IMR-90 (cell line): ENCODE measurements at regions not wholly inside any gene's neighbourhood (a gene's known extent, or its start where the extent isn't known, plus 50 kb on each side); places are given as distances from the start of the nearest gene placed in this dataset.
A peak's percentile ranks its signal among the peaks of the same experiment; 100 is the strongest.

Source experiments
- BHLHE40 ChIP-seq: fragments of 150-350 bp; IDR thresholded peaks from 2 replicates; pipeline ENCODE4 v1.6.1; 2016; ENCODE audit warnings: mild to moderate bottlenecking, low read depth, low read length
- CEBPB ChIP-seq: IDR thresholded peaks from 2 replicates; pipeline ENCODE4 v1.6.1; 2012; ENCODE audit warnings: low read depth, low read length, improper control_type of control experiment
- CHD1 ChIP-seq: IDR thresholded peaks from 2 replicates; pipeline ENCODE4 v1.6.1; 2012; ENCODE audit warnings: low read depth, low read length, improper control_type of control experiment
- FOS ChIP-seq: fragments of 150-350 bp; IDR thresholded peaks from 2 replicates; pipeline ENCODE4 v1.6.1; 2016; ENCODE audit warnings: low read depth, low read length
- MAFK ChIP-seq: IDR thresholded peaks from 2 replicates; pipeline ENCODE4 v1.6.1; 2012; ENCODE audit warnings: low read depth, low read length, improper control_type of control experiment
- MAZ ChIP-seq: IDR thresholded peaks from 2 replicates; pipeline ENCODE4 v1.6.1; 2012; ENCODE audit warnings: low read depth, mild to moderate bottlenecking, low read length, improper control_type of control experiment, moderate library complexity, borderline replicate concordance
- MXI1 ChIP-seq: IDR thresholded peaks from 2 replicates; pipeline ENCODE4 v1.6.1; 2012; ENCODE audit warnings: low read depth, mild to moderate bottlenecking, low read length, moderate library complexity, borderline replicate concordance
- NFE2L2 ChIP-seq: fragments of 150-350 bp; IDR thresholded peaks from 2 replicates; pipeline ENCODE4 v1.6.1; 2016; ENCODE audit warnings: low read depth, mild to moderate bottlenecking, low read length
- POLR2A ChIP-seq: IDR thresholded peaks from 2 replicates; pipeline ENCODE4 v1.6.1; 2012; ENCODE audit warnings: mild to moderate bottlenecking, low read depth, low read length
- RAD21 ChIP-seq: IDR thresholded peaks from 2 replicates; pipeline ENCODE4 v1.6.1; 2012; ENCODE audit warnings: low read length, improper control_type of control experiment
- SMC3 ChIP-seq: fragments of 150-350 bp; IDR thresholded peaks from 2 replicates; pipeline ENCODE4 v1.6.1; 2016; ENCODE audit warnings: low read depth, mild to moderate bottlenecking, antibody characterized with exemption, low read length, moderate library complexity
- TF ChIP-seq, protein P1 (sequence below): conservative IDR thresholded peaks from 2 replicates; pipeline ENCODE4 v1.5.1; 2012; ENCODE audit warnings: mild to moderate bottlenecking, low read depth, low read length, improper control_type of control experiment
- TF ChIP-seq, protein P2 (sequence below): fragments of 150-350 bp; IDR thresholded peaks from 2 replicates; pipeline ENCODE4 v1.6.1; 2017; ENCODE audit warnings: mild to moderate bottlenecking, antibody characterized with exemption, low read length, low read depth

DNA sequence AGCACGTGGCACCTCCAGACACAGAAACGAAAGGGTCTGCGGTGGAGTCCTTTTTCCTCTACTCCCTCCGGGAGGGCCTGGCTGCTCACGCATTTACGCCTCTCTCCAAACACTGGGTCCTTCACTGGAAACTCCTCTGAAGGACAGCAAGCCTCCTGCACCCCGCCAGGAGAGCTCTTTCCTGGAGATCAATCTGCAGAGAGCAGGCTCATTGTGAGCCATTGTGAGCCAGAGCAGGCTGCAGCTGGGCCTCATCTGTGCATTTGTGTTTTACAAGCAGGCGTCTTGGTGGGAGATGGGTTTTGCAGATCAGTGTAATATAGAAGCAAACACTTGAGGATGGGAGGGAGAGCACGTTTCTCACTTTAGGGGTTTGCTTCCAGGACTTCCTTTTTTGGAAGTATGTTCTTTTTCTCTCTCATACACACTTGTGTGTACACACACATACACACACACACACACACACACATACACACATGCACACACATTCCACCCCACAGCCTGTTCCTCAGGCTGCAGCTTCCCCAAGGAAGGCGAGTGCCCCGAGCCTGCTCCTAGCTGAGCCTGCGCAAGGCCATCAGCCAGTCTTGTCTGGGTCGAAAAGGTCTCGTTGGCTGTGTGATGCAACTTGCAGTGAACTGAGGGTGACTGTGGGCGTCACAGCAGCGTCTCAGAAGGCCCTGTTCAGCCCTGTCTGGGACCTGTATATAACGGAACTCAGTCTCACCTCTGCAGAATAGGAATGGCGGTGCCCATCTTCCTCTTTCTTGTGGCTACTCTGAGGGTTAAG, 163.5 kb downstream of the GLI2 start:
- TF ChIP-seq, protein P1, sequence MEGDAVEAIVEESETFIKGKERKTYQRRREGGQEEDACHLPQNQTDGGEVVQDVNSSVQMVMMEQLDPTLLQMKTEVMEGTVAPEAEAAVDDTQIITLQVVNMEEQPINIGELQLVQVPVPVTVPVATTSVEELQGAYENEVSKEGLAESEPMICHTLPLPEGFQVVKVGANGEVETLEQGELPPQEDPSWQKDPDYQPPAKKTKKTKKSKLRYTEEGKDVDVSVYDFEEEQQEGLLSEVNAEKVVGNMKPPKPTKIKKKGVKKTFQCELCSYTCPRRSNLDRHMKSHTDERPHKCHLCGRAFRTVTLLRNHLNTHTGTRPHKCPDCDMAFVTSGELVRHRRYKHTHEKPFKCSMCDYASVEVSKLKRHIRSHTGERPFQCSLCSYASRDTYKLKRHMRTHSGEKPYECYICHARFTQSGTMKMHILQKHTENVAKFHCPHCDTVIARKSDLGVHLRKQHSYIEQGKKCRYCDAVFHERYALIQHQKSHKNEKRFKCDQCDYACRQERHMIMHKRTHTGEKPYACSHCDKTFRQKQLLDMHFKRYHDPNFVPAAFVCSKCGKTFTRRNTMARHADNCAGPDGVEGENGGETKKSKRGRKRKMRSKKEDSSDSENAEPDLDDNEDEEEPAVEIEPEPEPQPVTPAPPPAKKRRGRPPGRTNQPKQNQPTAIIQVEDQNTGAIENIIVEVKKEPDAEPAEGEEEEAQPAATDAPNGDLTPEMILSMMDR: no peak
- TF ChIP-seq POLR2A (no peak), FOS (no peak), SMC3 (no peak), CHD1 (no peak), CEBPB (peak; percentile 38), NFE2L2 (no peak), BHLHE40 (no peak), MAZ (no peak), RAD21 (no peak), MAFK (no peak), MXI1 (no peak)
- TF ChIP-seq, protein P2, sequence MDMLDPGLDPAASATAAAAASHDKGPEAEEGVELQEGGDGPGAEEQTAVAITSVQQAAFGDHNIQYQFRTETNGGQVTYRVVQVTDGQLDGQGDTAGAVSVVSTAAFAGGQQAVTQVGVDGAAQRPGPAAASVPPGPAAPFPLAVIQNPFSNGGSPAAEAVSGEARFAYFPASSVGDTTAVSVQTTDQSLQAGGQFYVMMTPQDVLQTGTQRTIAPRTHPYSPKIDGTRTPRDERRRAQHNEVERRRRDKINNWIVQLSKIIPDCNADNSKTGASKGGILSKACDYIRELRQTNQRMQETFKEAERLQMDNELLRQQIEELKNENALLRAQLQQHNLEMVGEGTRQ: no peak
